Suppressor macrophage (primary cell): ENCODE measurements at regions not wholly inside any gene's neighbourhood (a gene's known extent, or its start where the extent isn't known, plus 50 kb on each side); places are given as distances from the start of the nearest gene placed in this dataset.
A peak's percentile ranks its signal among the peaks of the same experiment; 100 is the strongest.

Experiments used
- DNase-seq, 4 experiments: peaks; one replicate each; pipeline ENCODE4 v3.0.0-alpha.2; 2020 to 2022

DNA sequence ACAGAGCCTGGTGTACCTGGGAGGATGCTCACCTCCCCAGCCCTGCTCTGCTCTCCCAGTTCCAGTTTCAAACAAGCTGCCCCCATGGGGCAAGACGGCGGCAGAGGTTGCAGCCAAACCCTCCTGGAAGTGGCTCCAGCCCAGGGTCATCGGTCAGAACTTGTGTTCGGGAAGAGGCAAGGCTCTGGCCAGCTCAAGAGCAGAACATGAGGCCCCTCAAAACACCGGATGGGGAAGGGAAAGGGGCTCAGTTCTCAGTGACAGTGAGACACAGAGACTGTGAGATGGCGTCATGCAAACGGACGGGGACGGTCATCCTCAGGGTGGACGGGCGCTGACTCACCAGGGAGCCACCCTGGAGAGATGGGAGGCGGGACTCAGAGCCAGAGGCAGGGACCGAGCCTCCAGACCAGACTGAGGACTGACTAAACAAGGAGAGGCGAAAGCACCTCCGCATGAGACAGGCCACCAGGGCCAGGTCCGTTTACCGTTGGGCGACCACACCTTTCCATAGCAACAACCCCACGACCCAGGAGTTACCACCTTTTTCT, 63.9 kb upstream of the GALNT9 start:
- peak in 1 of 4 experiments; percentile 21 for DNase-seq

DNA sequence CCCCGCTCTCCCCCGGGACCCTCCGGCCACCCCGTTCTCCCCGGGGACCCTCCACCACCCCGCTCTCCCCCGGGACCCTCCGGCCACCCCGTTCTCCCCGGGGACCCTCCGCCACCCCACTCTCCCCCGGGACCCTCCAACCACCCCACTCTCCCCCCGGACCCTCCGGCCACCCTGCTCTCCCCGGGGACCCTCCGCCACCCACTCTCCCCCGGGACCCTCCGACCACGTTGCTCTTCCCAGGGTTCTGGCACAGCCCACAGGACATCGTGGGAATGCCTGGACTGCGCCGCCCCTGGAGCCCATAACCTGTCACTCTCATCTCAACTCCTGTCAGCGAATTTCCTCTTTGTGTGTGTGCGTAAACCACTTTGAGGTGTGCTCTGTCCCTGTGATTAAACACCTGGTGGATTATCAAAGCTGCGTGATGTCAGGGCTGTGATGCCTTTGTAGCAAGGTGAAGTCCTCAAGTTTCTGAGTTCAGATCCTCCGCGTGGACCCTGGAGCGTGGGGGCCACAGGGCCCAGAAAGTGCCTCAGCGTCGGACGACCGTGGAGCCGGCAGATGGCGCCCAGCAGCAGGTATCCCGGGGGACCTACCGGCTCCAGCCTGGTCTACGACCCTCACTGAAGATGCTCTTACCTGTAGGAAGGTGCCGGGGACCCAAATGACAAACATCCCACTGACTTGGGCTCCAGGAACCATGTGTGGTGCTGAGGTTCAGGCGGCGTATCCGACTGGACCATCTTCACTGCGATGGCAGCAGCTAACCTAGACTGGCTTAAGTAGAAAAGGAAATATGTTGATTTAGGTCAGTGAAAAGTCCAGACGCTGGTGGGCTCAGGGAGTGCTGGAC, 63.2 kb upstream of the GALNT9 start:
- DNase-seq, result no peak

DNA sequence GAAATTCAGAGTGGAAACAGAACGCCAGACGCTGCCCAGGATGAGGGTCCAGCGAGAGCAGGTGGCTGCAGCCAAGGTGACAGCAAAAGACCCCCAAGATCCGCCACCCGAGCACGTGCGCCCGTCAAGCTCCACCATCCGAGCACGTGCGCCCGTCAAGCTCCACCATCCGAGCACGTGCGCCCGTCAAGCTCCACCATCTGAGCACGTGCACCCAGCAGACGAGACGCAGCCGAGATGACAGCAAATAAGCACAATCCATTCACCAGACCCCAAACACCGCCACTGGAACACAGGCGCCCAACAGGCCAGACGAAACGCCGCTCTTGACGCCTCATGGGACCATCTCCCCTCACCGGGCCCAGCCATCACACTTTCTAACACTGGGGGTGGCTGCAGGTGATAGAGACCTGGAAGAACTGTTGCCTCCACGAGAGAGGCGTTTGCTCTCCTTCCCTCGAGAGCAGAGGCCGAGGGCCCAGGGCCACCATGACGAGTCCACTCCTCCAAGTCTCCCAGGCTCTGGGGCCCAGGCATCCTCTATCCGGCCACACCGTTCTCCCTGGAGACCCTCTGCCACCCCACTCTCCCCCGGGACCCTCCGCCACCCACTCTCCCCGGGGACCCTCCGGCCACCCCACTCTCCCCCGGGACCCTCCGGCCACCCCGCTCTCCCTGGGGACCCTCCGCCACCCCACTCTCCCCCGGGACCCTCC, 62.1 kb upstream of the GALNT9 start:
- no peak for DNase-seq

DNA sequence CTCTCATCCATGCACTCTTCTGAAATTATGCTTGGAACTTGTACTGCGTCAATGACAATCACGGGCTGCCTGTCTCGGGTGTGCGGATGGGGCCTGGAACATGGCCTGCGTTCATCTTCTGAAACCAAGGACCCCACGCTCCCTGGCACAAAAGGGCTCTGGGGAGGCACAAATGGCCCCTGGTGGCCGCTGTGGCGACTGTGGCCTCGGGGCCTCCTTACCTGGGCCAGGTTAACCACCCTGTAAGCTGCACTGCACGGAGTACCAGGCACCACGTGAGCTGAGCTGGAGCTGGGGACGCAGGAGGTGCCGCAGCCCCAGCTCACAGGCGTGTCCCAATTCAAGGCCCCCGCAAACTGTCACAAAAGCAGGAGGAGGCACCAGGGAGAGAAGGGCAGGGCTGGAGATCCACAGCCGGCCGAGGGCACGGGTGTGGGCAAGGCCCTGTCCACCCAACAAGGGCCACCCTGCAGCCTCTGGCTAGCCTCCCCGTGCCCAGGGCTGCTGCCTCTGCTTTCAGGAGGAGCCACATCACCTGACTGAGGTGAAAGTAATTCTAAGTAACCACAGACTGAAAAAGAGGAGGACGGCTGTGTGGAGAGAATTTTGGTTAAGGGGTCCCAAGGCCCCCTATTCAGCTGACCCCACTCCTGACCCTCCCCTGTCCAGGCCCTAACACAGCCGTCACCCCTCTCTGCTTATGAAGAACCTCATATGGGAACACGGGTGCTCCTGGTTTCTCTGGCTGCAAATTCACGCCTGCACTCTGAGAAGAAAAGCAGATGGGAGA, 61.1 kb upstream of the GALNT9 start:
- DNase-seq, result no peak

DNA sequence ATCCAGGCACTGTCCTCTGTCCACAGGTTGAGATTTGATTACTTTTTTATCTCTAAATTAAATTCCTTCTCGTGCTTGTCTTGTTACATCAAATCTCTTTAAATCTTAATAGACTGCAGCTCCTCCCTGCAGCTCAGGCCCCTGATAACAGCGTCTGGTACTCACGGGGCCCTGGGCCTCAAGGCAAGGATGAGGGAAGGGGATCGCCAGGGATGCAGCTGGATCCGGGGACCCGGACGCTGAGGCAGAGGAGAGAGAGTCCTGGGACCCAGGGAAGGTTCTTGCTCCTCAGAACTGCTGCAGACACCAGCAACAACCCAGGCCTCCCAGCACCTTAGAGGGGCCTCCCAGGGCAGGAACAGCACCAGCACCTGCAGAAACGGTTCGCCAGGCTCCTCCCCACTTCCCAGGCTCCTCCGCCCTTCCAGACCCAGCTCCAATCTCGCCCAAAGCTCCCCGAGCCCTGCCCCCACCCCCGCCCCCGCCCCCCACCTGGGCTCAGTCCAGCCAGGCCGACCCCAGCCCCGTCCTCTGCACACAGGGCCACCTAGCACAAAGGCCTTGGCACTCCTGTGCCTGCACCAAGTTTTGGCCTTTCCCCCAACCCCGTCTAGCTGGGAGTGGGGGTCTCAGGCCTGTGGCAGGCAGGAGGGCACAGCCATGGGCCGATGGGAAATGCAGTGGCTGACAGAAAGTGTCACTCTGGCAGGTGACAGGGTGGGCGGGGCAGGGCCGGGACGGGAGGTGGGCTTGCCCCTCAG, 60.3 kb upstream of the GALNT9 start:
- no peak for DNase-seq

DNA sequence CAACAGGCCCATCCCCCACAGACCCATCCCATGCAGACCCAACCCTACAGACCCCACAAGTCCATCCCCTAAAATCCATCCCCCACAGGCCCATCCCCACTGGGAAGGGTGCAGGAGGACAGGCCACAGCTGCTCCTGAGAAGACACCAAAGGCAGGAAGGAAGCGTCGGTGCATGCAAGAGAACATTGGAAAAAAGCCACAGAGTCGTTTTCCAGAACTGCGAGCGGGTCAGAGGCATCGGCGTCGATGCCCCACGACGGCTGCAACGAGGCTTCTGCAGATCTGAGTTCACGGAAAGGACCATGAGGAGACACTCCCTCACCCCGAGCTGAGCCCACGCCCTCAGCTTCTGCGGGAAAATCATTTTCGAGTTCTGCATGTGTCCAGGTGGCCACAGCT, 59.6 kb upstream of the GALNT9 start:
- DNase-seq, result no peak

DNA sequence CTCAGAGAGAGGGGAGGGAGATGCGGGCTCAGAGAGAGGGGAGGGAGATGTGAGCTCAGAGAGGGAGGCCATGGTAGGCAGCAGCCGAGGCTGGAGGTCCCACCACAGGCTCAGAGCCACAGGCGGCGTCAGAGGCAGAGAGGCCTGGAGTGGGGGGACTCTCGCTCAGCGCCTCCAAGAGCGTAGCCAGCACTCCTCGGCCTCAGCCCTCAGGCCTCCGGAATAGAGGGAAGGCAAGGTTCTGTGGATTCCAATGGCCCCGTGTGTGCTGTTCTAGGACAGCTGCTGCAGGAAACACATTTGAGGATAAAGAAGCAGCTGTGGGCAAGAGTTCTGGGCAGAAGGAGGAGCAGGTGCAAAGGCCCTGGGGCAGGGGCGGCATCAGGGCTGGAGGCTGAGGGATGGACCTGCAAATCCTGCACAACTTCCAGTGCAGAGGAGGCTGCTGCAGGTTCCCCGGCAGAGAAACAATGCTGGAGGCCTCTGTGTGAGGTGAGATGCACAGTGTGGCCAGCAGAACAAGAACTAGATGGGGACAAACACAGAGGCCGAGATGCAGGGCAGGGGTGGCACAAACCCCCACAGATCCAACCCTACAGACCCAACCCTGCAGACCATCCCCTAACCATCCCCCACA, 59.1 kb upstream of the GALNT9 start:
- no peak for DNase-seq

DNA sequence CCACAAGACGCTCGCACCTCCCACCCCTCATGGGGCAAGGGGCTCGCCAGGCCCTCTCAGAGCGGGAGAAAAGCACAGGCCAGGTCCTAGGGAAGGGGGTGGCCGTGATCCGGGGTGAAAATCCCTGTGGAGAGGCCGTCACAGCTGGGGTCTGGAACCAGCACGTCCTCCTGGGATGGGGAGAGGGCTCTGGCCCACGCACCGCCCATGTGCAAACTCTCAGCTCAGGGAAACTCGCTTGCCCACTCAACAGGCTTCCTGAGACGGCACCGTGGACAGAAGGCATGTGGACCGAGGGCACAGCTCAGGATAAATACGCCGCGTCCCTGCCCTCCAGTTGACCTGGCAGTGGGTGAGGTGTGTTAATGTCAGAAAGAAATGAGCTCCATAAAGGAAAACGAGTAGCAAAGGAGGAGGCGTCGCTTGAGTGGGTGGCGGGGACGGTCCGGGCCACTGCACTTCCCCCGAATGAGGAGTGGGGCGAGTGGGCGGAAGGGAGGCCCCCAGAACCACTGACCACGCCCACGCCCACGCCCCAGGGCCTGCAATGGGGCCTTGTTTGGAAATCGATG, 57.6 kb upstream of the GALNT9 start:
- DNase-seq, result no peak

DNA sequence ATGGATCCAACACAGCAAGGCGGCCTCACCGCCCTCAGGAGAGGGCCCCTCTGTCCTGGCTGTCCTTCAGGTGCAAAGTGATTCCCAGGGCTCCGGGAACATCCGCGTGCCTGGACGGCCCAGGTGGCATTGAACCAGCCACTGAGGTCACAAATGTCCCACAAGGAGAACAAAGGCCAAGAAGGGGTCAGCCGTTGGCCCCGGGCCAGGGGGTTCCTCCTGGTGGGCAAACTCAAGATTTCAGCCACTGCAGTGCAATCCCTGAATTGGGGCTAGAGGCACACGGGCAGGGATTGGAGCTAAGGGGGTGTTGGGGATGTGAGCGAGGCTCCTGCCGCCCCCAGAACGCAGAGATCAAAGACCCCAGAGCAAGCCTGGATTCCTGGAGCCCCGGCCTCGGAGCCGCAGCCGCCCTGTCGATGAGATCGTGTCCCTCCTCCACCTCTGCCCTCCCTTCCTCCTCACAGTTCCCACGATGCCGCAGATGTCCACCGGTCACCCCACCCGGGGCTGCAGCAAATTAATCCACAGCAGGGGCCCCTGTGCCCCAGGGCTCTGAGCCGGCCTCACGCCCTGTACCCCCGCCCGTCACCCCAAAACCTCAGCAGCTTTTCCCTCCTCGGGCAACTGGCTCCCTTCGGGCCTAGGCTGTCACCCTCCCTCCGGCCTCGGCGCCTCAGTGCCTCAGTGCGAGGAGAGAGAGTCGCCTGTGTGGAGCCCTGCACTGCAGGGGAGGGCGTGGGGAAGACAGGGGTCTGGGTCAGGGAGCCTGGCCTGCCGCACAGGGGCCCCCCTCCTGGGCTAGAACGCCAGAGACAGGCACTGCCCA, 56.7 kb upstream of the GALNT9 start:
- no peak for DNase-seq

DNA sequence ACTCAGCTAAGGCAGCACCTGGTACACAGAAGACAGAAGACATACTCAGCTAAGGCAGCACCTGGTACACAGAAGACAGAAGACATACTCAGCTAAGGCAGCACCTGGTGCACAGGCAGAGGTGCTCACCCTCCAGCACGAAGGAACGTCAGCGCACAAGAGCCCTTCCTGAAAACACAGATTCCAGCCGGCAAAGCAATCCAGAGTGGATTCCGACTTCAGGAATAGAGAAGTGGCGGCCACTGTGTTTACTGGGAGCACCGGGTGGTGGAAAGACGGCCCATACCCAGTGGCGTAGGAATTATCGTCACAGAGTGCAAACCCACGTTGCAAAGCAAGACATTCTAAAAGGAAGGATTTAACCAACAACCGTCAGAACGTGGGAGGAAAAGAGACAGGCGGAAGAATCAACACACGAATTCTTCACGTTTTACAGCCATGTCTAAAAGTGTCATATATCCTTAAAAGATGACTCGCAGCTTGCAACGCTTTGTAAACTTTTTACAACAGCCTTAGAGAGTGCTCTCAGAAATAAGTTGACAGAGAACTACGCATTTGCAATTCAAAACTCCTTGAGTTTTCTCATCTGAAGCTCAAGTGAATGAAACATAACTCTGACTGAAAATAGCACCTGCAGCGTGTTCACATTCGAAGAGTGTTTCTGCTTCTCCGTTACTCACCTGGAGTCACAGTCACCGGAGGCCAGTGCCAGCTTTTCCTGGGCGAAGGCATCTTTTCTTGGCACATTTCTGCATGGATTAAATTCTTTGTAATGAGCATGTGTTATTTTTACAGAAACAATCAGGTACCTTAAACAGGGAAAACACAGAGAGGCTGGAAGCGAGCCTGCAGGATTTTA, 55.8 kb upstream of the GALNT9 start:
- no peak for DNase-seq

DNA sequence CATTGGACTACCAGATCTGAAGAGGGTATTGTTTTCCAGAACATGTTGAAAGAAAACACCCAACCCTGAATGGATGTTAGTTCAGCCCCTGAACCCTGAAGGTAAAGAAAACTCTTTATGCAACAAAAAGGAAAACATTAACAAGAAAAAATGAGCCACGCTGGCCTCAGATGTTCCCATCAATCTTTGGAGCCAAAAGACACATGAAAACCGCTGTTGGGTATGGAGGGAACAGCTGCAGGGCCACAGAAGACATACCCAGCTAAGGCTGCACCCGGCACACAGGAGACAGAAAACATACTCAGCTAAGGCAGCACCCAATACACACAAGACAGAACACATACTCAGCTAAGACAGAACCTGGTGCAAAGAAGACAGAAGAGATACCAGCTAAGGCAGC, 51.3 kb upstream of the GALNT9 start:
- no peak for DNase-seq

DNA sequence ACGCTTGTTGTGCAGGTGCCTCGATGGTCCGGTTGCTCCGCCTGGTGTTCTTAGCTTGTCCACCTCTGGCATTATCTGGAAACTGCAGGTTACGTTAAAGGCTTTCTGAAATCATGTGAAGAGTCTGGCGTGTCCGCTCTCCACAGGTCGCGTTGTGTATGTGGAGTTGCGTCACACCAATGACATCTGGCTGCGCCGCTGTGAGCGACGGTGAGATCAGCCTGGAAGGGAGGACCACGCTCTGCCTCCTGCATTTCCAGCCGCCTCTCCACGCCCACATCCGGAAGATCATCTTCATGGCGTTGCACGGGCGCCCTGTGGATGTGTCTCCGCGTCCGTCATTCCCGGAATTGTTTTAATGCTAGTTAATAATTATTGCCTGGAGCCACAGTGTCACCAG, 50.6 kb upstream of the GALNT9 start:
- DNase-seq, result no peak

DNA sequence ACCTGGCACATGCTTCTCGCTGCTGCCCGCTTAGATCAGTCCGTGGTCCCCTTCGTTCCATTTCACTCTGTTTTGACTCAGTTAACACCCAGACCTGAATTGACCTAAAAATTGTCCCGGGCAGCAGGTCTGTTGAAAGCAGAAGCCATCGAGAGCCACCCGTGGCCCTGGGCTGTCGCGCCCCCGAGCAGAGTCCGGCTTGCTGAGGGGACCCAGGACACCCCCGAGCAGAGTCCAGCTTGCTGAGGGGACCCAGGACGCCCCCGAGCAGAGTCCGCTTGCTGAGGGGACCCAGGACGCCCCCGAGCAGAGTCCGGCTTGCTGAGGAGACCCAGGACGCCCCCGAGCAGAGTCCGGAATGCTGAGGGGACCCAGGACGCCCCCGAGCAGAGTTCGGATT, 50.2 kb upstream of the GALNT9 start:
- no peak for DNase-seq
